B cell (primary cell): ENCODE measurements at regions not wholly inside any gene's neighbourhood (a gene's known extent, or its start where the extent isn't known, plus 50 kb on each side); places are given as distances from the start of the nearest gene placed in this dataset.

Source experiments
- EZH2 ChIP-seq: IDR thresholded peaks from 2 replicates; pipeline ENCODE4 v1.6.1; 2012; ENCODE audit warnings: borderline replicate concordance, low read depth, mild to moderate bottlenecking, moderate library complexity, low read length; ENCODE audit not compliant: insufficient read depth, poor library complexity, severe bottlenecking
- TF ChIP-seq, protein P1 (sequence below): fragments of 200-600 bp; IDR thresholded peaks from one replicate; pipeline ENCODE4 v1.8.0; 2022; ENCODE audit warnings: antibody characterized with exemption, mild to moderate bottlenecking

DNA sequence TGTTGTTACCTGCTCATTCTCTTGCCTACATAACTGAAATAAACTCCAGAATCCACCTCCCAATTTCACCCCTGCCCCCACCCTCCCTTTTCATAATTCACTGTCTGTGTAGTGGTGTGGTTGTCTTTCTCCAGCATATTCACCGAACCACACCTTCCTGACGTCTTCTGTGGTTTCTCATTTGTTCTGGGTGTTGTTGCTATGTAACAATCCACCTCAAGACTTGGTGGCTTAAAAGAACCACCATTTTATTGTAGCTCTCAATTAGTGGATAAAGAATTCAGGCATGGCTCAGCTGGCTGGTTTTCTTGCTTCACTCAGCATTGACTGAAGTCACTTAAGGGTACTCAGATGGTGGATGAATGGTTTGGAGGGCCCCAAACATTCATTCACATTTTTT is 229.8 kb downstream of the MAF start:
- TF ChIP-seq, protein P1, sequence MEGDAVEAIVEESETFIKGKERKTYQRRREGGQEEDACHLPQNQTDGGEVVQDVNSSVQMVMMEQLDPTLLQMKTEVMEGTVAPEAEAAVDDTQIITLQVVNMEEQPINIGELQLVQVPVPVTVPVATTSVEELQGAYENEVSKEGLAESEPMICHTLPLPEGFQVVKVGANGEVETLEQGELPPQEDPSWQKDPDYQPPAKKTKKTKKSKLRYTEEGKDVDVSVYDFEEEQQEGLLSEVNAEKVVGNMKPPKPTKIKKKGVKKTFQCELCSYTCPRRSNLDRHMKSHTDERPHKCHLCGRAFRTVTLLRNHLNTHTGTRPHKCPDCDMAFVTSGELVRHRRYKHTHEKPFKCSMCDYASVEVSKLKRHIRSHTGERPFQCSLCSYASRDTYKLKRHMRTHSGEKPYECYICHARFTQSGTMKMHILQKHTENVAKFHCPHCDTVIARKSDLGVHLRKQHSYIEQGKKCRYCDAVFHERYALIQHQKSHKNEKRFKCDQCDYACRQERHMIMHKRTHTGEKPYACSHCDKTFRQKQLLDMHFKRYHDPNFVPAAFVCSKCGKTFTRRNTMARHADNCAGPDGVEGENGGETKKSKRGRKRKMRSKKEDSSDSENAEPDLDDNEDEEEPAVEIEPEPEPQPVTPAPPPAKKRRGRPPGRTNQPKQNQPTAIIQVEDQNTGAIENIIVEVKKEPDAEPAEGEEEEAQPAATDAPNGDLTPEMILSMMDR, result no peak
- TF ChIP-seq EZH2, result no peak
